ENCODE measurements at regions not wholly inside any gene's neighbourhood (a gene's known extent, or its start where the extent isn't known, plus 50 kb on each side); places are given as distances from the start of the nearest gene placed in this dataset.

DNA sequence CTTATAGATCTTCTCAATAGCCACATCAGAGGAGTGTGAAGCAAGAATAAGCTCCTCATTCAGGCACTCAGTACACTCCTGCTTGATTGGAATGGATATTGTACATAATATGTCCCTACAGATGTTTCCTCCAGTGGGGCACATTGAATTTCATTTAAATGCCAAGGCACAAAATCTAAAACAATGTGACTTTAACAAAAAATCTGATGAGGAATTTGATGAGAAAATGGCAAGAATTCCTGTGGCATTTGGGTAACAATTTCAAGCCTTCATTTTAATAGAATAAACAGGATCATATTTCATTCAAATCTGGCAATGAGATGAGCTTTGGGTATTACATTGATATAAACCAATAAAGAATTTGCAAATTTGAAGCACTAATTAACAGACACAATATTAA, 307.7 kb upstream of the PKN2 start:
- TF ChIP-seq, protein P1, sequence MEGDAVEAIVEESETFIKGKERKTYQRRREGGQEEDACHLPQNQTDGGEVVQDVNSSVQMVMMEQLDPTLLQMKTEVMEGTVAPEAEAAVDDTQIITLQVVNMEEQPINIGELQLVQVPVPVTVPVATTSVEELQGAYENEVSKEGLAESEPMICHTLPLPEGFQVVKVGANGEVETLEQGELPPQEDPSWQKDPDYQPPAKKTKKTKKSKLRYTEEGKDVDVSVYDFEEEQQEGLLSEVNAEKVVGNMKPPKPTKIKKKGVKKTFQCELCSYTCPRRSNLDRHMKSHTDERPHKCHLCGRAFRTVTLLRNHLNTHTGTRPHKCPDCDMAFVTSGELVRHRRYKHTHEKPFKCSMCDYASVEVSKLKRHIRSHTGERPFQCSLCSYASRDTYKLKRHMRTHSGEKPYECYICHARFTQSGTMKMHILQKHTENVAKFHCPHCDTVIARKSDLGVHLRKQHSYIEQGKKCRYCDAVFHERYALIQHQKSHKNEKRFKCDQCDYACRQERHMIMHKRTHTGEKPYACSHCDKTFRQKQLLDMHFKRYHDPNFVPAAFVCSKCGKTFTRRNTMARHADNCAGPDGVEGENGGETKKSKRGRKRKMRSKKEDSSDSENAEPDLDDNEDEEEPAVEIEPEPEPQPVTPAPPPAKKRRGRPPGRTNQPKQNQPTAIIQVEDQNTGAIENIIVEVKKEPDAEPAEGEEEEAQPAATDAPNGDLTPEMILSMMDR (IDR thresholded peaks at IDR 0.05), result no peak
- no peak for TF ChIP-seq POLR2A (IDR thresholded peaks at IDR 0.05)

All from lower leg skin (tissue), 3 donors.